ENCODE measurements at regions not wholly inside any gene's neighbourhood (a gene's known extent, or its start where the extent isn't known, plus 50 kb on each side); places are given as distances from the start of the nearest gene placed in this dataset.

GRCh38 chr9:89778100-89779090 lies 173.6 kb downstream of the GADD45G start:
- no peak overlapping the region for H3K4me3 Mint-ChIP-seq (ENCODE audit: unreplicated experiment)
- H3K27ac Mint-ChIP-seq (ENCODE audit: unreplicated experiment), result no peak overlapping the region
- H3K27me3 Mint-ChIP-seq (ENCODE audit: unreplicated experiment), result peaks cover 3% of the 10 kb centered on the region

DNA sequence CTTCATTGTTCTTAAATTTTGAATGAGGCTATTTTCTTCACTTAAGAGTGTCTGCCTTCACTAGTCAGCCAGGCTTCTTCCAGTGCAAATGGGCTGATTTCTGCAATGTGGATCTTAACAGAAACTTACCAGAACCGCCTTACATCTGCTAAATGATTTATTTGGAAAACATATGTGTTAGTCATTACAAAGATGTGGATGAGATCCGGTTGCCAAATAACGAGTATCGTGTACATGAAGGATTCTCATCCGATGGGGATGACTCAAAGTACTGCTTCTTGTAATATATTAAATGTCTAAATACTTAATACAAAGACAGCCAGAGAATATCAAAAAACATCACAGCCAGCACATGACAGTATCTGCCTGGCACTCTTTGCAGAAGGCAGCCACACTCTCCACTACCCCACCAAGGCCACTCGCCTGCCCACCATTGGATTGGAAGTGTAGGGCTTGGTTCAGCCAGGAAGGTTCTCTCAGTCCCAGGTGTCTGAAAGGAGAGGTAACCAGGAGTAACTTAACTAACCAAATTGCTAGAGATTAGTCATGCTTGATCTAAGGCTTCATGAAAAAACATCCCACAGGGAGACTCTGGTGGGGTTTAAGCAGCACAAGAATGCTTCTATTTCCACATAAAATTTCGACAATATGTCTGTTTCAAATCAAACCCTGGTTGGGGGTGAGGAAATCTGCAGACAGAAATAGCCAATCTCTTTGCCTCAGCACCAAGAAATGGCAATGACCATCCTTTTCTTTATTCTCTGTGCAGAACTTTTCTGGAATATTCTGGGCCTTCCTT lies 174.8 kb downstream of the GADD45G start:
- TF ChIP-seq CTCF (IDR thresholded peaks at IDR 0.05; ENCODE audit: partially characterized antibody, unreplicated experiment), result no peak
- Mint-ChIP-seq H3K27me3 (ENCODE audit: unreplicated experiment) (peaks cover 3% of the 10 kb centered on the region), H3K4me3 (ENCODE audit: unreplicated experiment) (no peak overlapping the region), H3K9me3 (ENCODE audit: unreplicated experiment) (no peaks in the 10 kb centered on the region), H3K27ac (ENCODE audit: unreplicated experiment) (no peak overlapping the region), H3K4me1 (ENCODE audit: low read depth, unreplicated experiment) (peaks cover 17% of the 10 kb centered on the region), H3K36me3 (ENCODE audit: unreplicated experiment) (no peaks in the 10 kb centered on the region)
- no peak for DNase-seq

More at GRCh38 chr9:89778100-89779090, 173.6 kb downstream of the GADD45G start:
- no peak for DNase-seq
- Mint-ChIP-seq H3K36me3 (ENCODE audit: unreplicated experiment) (no peaks in the 10 kb centered on the region), H3K9me3 (ENCODE audit: unreplicated experiment) (no peaks in the 10 kb centered on the region), H3K4me1 (ENCODE audit: low read depth, unreplicated experiment) (peaks cover 17% of the 10 kb centered on the region)
- no peak for TF ChIP-seq CTCF (IDR thresholded peaks at IDR 0.05; ENCODE audit: partially characterized antibody, unreplicated experiment)

DNA sequence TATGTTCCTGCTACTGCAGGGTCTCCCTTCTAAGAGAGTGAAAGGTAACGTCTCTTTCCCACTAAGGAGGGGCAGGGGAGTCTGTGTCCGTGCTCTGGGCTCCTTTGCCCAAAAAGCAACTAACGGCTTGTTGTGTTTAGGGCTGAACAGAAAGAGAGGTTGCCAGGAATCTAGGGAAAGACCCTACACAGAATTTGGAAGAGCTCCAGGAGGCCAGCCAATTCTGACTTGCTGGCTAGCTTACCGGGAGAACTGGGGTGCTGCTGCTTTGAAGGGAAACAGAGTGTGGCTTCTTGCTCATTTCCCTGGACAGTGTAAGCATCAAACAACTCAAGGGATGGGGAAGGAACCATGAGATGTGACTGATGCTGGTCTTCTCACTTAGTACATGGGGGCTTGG lies 176.1 kb downstream of the GADD45G start:
- Mint-ChIP-seq H3K27ac (ENCODE audit: unreplicated experiment) (no peak overlapping the region), H3K9me3 (ENCODE audit: unreplicated experiment) (no peaks in the 10 kb centered on the region), H3K4me3 (ENCODE audit: unreplicated experiment) (no peak overlapping the region), H3K27me3 (ENCODE audit: unreplicated experiment) (peaks cover 6% of the 10 kb centered on the region), H3K36me3 (ENCODE audit: unreplicated experiment) (no peaks in the 10 kb centered on the region), H3K4me1 (ENCODE audit: low read depth, unreplicated experiment) (peaks cover 17% of the 10 kb centered on the region)
- no peak for DNase-seq
- no peak for TF ChIP-seq CTCF (IDR thresholded peaks at IDR 0.05; ENCODE audit: partially characterized antibody, unreplicated experiment)

GRCh38 chr9:89781838-89782540 lies 177.2 kb downstream of the GADD45G start:
- Mint-ChIP-seq H3K4me3 (ENCODE audit: unreplicated experiment) (no peak overlapping the region), H3K36me3 (ENCODE audit: unreplicated experiment) (no peaks in the 10 kb centered on the region), H3K4me1 (ENCODE audit: low read depth, unreplicated experiment) (peaks cover 17% of the 10 kb centered on the region), H3K27me3 (ENCODE audit: unreplicated experiment) (peaks cover 6% of the 10 kb centered on the region), H3K27ac (ENCODE audit: unreplicated experiment) (no peak overlapping the region), H3K9me3 (ENCODE audit: unreplicated experiment) (no peaks in the 10 kb centered on the region)
- TF ChIP-seq CTCF (IDR thresholded peaks at IDR 0.05; ENCODE audit: partially characterized antibody, unreplicated experiment), result no peak
- no peak for DNase-seq

All from glutamatergic neuron (in vitro differentiated cells).